AG04449 (cell line): ENCODE measurements at regions not wholly inside any gene's neighbourhood (a gene's known extent, or its start where the extent isn't known, plus 50 kb on each side); places are given as distances from the start of the nearest gene placed in this dataset.

Source experiments
- CTCF ChIA-PET: fragments of 350-600 bp; formaldehyde crosslinking; extraction: SDS; loops from one replicate; lab custom pipeline; 2021; ENCODE audit warnings: antibody characterized with exemption; lab: Yijun Ruan, JAX
- POLR2A ChIA-PET: fragments of 400-600, 350-600 bp; formaldehyde crosslinking; extraction: SDS; loops from one replicate; lab custom pipeline; 2020; ENCODE audit warnings: antibody characterized with exemption, inconsistent platforms; lab: Yijun Ruan, JAX
- DNase-seq: peaks from one replicate; pipeline ENCODE4 v3.0.0-alpha.2; 2010; ENCODE audit warnings: low read depth, low spot score
- H3K4me3 ChIP-seq: 2 replicates; pipeline ENCODE4 v1.5.1; 2011; ENCODE audit warnings: low read depth, mild to moderate bottlenecking, control low read depth, low read length
- CTCF ChIP-seq: IDR thresholded peaks from one replicate; pipeline ENCODE4 v1.5.1; 2011; ENCODE audit warnings: mild to moderate bottlenecking, moderate library complexity, low read length, control low read depth, inconsistent platforms; ENCODE audit not compliant: insufficient read depth; ENCODE audit errors: missing control alignments

GRCh38 chr3:166484470-166484869, 647.2 kb upstream of the BCHE start:
- ChIA-PET CTCF (no interaction called here), POLR2A (no interaction called here)
- no peak for DNase-seq
- no peak overlapping the region for H3K4me3 ChIP-seq
- no peak for TF ChIP-seq CTCF

- ChIA-PET CTCF (no interaction called here), POLR2A (no interaction called here)
- TF ChIP-seq CTCF: no peak
- H3K4me3 ChIP-seq: no peak overlapping the region
- DNase-seq: no peak
Measured at GRCh38 chr3:166481340-166481739, 644.1 kb upstream of the BCHE start.

- no peak for DNase-seq
- H3K4me3 ChIP-seq: no peak overlapping the region
- CTCF ChIA-PET: no interaction called here
Measured at GRCh38 chr3:166478356-166478755, 641.1 kb upstream of the BCHE start.

GRCh38 chr3:166473501-166473900, 636.3 kb upstream of the BCHE start:
- CTCF ChIA-PET: no interaction called here
- POLR2A ChIA-PET: no interaction called here
- no peak for TF ChIP-seq CTCF
- DNase-seq: no peak
- no peak overlapping the region for H3K4me3 ChIP-seq

More at GRCh38 chr3:166478356-166478755, 641.1 kb upstream of the BCHE start:
- TF ChIP-seq CTCF: no peak
- POLR2A ChIA-PET: no interaction called here

- TF ChIP-seq CTCF: no peak
- ChIA-PET POLR2A (no interaction called here), CTCF (no interaction called here)
Measured at GRCh38 chr3:166472015-166472414, 634.8 kb upstream of the BCHE start.

GRCh38 chr3:166471074-166471767, 634.0 kb upstream of the BCHE start:
- POLR2A ChIA-PET: no interaction called here
- no peak for TF ChIP-seq CTCF
- CTCF ChIA-PET: no interaction called here

More at GRCh38 chr3:166472015-166472414, 634.8 kb upstream of the BCHE start:
- no peak overlapping the region for H3K4me3 ChIP-seq
- DNase-seq: no peak

More at GRCh38 chr3:166471074-166471767, 634.0 kb upstream of the BCHE start:
- no peak overlapping the region for H3K4me3 ChIP-seq
- DNase-seq: no peak
